HepG2 (cell line): ENCODE measurements at regions not wholly inside any gene's neighbourhood (a gene's known extent, or its start where the extent isn't known, plus 50 kb on each side); places are given as distances from the start of the nearest gene placed in this dataset.
A peak's percentile ranks its signal among the peaks of the same experiment; 100 is the strongest.

Experiments used
- ATAC-seq: fragments of 200-7000 bp; cut with Tn5 transposase; 3 replicates; pipeline ENCODE4 v1.9.1; 2020; ENCODE audit warnings: mild to moderate bottlenecking, moderate library complexity
- BruUV-seq: library from RNA; stranded (reverse); fragments of 400-500 nt; replicated peaks from 2 replicates; lab custom pipeline; 2021; lab: Mats Ljungman, UMichigan
- CTCF ChIA-PET: fragments of 300-600 bp; formaldehyde crosslinking; extraction: SDS; loops from one replicate; lab custom pipeline; 2021; ENCODE audit warnings: low total read pairs, inconsistent platforms, low intra/inter-chr PET ratio; lab: Yijun Ruan, JAX
- POLR2A ChIA-PET: fragments of 350-600 bp; sonication (Branson Sonifier 250); formaldehyde crosslinking; loops from one replicate; lab custom pipeline; 2020; ENCODE audit warnings: antibody characterized with exemption, inconsistent platforms; lab: Yijun Ruan, JAX
- DNase-seq: peaks from one replicate; pipeline ENCODE4 v3.0.0-alpha.2; 2015; ENCODE audit warnings: low spot score
- FAIRE-seq: peaks from 3 replicates; lab custom pipeline; 2011; peaks lifted over from hg19 to GRCh38; lab: Jason Lieb, UNC
- H2AFZ ChIP-seq: one replicate; pipeline ENCODE4 v1.6.1; 2011; ENCODE audit warnings: low read length, inconsistent platforms
- H3K27ac ChIP-seq: fragments of 300-600 bp; 3 replicates; pipeline ENCODE4 v1.8.0; 2011; ENCODE audit warnings: mixed run types, mild to moderate bottlenecking, mixed read lengths, low read length, inconsistent platforms; ENCODE audit not compliant: insufficient read depth; ENCODE audit errors: extremely low read length
- H3K27me3 ChIP-seq, 2 experiments: fragments of 200-600 bp in 1 of 2; 2 replicates in 1 of 2; 3 replicates in 1 of 2; pipeline versions ENCODE4 v1.6.0 to v1.8.0; 2011; ENCODE audit warnings: low read length in 2 of 2, mild to moderate bottlenecking in 2 of 2, moderate library complexity in 2 of 2, inconsistent platforms in 1 of 2; ENCODE audit not compliant: insufficient read depth in 2 of 2, control insufficient read depth in 1 of 2
- H3K36me3 ChIP-seq, 2 experiments: fragments of 200-600 bp in 1 of 2; replicated peaks in 1 of 2; 2 replicates in 1 of 2; 3 replicates in 1 of 2; pipeline versions ENCODE4 v1.5.1 to v1.8.0; 2011; ENCODE audit warnings: low read length in 2 of 2, inconsistent platforms in 1 of 2; ENCODE audit not compliant: insufficient read depth in 2 of 2, control insufficient read depth in 1 of 2
- H3K4me1 ChIP-seq: 2 replicates; pipeline ENCODE4 v1.5.1; 2012; ENCODE audit warnings: low read length, inconsistent platforms; ENCODE audit not compliant: insufficient read depth
- H3K4me2 ChIP-seq: 2 replicates; pipeline ENCODE4 v1.6.0; 2011; ENCODE audit warnings: low read depth, low read length, inconsistent platforms
- H3K4me3 ChIP-seq, 3 experiments: fragments of 200-600 bp in 1 of 3; sonication (generic), shearing (Covaris generic) in 1 of 3; replicated peaks in 1 of 3; 2 replicates each; pipeline ENCODE4 v1.5.1; 2011 to 2016; ENCODE audit warnings: low read length in 3 of 3, inconsistent platforms in 2 of 3, low read depth in 2 of 3, mild to moderate bottlenecking in 2 of 3, control low read depth in 1 of 3, mixed read lengths in 1 of 3; ENCODE audit not compliant: insufficient read depth in 1 of 3
- H3K79me2 ChIP-seq: one replicate; pipeline ENCODE4 v1.6.1; 2011; ENCODE audit warnings: low read length, inconsistent platforms; ENCODE audit not compliant: insufficient read depth
- H3K9ac ChIP-seq: 2 replicates; pipeline ENCODE4 v1.6.0; 2011; ENCODE audit warnings: mild to moderate bottlenecking, low read depth, low read length, inconsistent platforms; ENCODE audit not compliant: insufficient read depth
- H3K9me3 ChIP-seq: 2 replicates; pipeline ENCODE4 v1.5.1; 2012; ENCODE audit warnings: mild to moderate bottlenecking, low read length
- H4K20me1 ChIP-seq: 2 replicates; pipeline ENCODE4 v1.6.0; 2011; ENCODE audit warnings: inconsistent platforms, mild to moderate bottlenecking, low read length, moderate library complexity; ENCODE audit not compliant: insufficient read depth
- CEBPB ChIP-seq: IDR thresholded peaks from 2 replicates; pipeline ENCODE4 v1.6.1; 2011; ENCODE audit warnings: low read depth, low read length, improper control_type of control experiment, borderline replicate concordance
- HMGA1 ChIP-seq: sonication (generic); formaldehyde crosslinking; conservative IDR thresholded peaks from 2 replicates; pipeline ENCODE4 v1.4.0; 2020; ENCODE audit warnings: missing genetic modification reagents
- UBTF ChIP-seq: sonication (generic); formaldehyde crosslinking; IDR thresholded peaks from 2 replicates; pipeline ENCODE4 v1.4.0; 2020; ENCODE audit warnings: mild to moderate bottlenecking, missing genetic modification reagents
- WGBS: methylation state at CpG from one replicate; pipeline ENCODE4 v1.1.6; 2017; ENCODE audit warnings: low lambda C conversion rate; 5-methylcytosine and 5-hydroxymethylcytosine counted together
- in situ Hi-C: cut with HindIII; loops from 2 replicates; pipeline ENCODE4 v1.10.0; 2017; ENCODE audit warnings: low pct_unique_long_range_greater_than_20kb; ENCODE audit not compliant: extremely low pct_ligation_motif_present
- intact Hi-C: fragments of 100-400 bp; cut with micrococcal nuclease; formaldehyde crosslinking; loops from one replicate; pipeline ENCODE4 v1.10.0; 2022; ENCODE audit not compliant: unreplicated experiment

- WGBS, result 67% methylated on average over 2 of the region's 5 CpGs
- H3K79me2 ChIP-seq, result no peaks in the 10 kb centered on the region
- ChIA-PET POLR2A (interaction anchor here (1.0 to 2.1 kb wide), 3 partner anchors 9 to 38 kb away, joined by 3 to 5 read pairs (median 3); no protein-coding TSS in a partner anchor), CTCF (no interaction called here)
- no peak overlapping the region for H3K27ac ChIP-seq
- FAIRE-seq, result no peak
- intact Hi-C loops (loop anchor here (2.0 kb wide), 1 partner anchor 35 kb away; no protein-coding TSS in a partner anchor), in situ Hi-C loops (no loop called here)
- peaks cover 38% of the 10 kb centered on the region for H3K4me1 ChIP-seq
- no peak overlapping the region for H2AFZ ChIP-seq
- DNase-seq, result no peak
- no peak for ATAC-seq
- peak overlapping the region; percentile 67; the same call in 1 of the 2 replicates for H3K4me2 ChIP-seq
- TF ChIP-seq UBTF (0 out of 2 replicates have a peak, but pooled peaks have one; percentile 0), HMGA1 (CRISPR knock-in tag) (no peak), CEBPB (peak; percentile 20; the same call in 1 of the 2 replicates)
- peaks cover 0 to 13% of the 10 kb centered on the region in 2 experiments; a peak in 3 of 5 replicates for H3K27me3 ChIP-seq
- no TSS peak for BruUV-seq
- no peak overlapping the region for H3K9ac ChIP-seq
- H4K20me1 ChIP-seq, result no peaks in the 10 kb centered on the region
- H3K9me3 ChIP-seq, result no peaks in the 10 kb centered on the region
- no peaks in the 10 kb centered on the region for H3K36me3 ChIP-seq
- 0 out of 6 replicates have a peak overlapping the region, but pooled peaks of 1 of the 3 experiments have one; percentile 39 for H3K4me3 ChIP-seq
Observed at GRCh38 chr10:78937393-78937792, 131.4 kb upstream of the ZMIZ1 start.
